HG03064 (cell line): ENCODE measurements at regions not wholly inside any gene's neighbourhood (a gene's known extent, or its start where the extent isn't known, plus 50 kb on each side); places are given as distances from the start of the nearest gene placed in this dataset.
"Not testable (repeated sequence)": the region's sequence is repeated elsewhere in the genome, so short reads cannot be mapped to it uniquely, and the experiment has no call there.

Experiments
- ATAC-seq: cut with Tn5 transposase; IDR thresholded peaks from one replicate; pipeline ENCODE4 v1.9.1; 2021; ENCODE audit warnings: low read depth; ENCODE audit not compliant: unreplicated experiment

- ATAC-seq, result no peak
Observed at GRCh38 chr4:28228561-28229491, 1368.2 kb downstream of the STIM2 start.

DNA sequence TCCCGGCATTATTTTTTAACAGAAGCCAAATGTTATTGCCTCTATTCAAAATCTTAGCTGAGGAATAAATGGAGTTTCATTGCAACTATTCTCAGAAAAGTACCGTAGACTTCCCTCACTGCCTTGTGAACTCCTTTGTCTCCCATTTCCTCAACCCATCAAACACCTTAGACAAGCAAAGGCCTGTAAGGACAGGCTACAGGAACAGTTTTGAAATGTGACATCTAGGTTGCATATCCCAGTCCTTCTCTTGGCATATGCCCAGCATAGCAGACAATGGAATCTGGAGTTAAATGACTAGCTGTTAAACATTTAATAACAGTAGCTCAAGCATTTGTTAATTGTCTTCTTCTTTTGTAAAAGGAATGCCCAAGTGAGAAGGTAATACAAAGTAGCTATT lies 1371.7 kb downstream of the STIM2 start:
- ATAC-seq, result no peak

DNA sequence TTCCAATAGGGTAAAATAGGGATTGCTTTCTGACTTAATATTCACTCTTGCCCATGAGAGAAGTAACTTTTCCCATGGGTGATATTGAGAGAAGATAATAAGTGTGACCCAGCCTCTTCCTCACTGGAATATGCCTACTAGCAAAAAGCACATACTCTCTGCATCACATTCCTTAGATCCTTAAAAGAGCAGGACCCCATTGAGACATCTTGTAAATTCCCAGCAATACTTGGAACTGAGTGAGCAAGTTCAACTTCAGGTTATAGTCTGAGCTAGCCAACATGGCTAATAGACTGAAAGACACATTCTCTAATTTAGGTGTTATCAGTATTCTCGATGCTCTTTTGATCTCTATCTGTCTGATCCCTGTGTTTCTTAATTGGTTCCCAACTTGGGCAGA lies 1372.3 kb downstream of the STIM2 start:
- no peak for ATAC-seq

- ATAC-seq, result no peak
Observed at GRCh38 chr4:28233724-28234123, 1373.1 kb downstream of the STIM2 start.

DNA sequence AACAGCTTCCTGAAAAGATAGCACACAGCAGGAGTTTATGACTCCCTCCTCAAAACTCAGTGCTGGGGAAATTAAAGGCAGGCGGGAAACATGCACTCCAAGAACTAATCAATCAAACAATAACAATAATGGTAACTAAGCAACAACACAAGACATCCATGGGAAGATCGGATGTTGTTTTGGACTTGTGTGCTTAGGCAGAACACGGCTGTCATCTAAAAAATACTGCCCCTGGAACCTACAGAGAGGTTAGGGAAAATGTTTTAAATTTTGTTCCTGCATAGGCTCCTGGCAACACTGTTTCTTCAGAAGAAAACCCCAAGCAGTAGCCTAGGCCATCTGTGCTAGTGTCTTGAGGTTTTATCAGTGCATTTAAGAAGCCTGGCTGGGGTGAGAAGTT lies 1378.2 kb downstream of the STIM2 start:
- no peak for ATAC-seq

DNA sequence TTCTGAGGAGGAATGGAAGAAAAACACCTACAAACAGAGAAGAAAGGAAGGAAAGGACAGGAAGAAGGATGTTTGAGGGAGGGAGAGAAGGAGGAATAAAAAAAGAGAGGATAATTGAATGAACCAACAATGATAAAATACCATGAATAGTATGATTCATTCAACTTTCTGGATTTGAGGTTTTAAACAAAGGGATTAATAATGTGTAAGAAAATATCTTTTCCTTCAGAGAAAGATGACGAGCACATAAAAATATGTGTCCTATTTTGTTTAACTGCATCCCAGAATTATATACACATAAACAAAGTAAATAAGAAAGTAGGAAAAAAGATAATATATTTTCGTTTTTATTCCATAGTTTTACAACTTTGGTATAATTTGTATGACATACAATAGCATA lies 1380.4 kb downstream of the STIM2 start:
- ATAC-seq, result no peak

DNA sequence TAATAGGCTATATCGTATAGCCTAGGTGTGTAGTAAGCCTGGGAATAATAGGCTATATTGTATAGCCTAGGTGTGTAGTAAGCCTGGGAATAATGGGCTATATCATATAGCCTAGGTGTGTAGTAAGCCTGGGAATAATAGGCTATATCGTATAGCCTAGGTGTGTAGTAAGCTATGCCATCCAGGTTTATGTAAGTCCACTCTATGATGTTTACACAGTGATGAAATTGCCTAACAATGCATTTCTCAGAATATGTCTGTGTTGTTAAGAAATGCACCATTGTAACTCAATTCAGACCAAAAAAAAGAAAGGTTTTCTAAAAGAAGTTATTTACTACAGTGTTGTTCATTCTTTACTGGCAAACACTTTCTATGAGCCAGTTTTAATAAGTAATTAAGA lies 1387.2 kb downstream of the STIM2 start:
- ATAC-seq, result no peak

GRCh38 chr4:28248269-28248668 lies 1387.6 kb downstream of the STIM2 start:
- ATAC-seq, result no peak

GRCh38 chr4:28250646-28251045 lies 1390.0 kb downstream of the STIM2 start:
- ATAC-seq, result no peak

GRCh38 chr4:28251831-28252230 lies 1391.2 kb downstream of the STIM2 start:
- ATAC-seq, result no peak

- ATAC-seq, result no peak
Observed at GRCh38 chr4:28254003-28254402, 1393.4 kb downstream of the STIM2 start.

- no peak for ATAC-seq
Observed at GRCh38 chr4:28256295-28256694, 1395.7 kb downstream of the STIM2 start.

- ATAC-seq, result no peak
Observed at GRCh38 chr4:28259951-28260350, 1399.3 kb downstream of the STIM2 start.

GRCh38 chr4:28267166-28267565 lies 1406.5 kb downstream of the STIM2 start:
- ATAC-seq, result no peak

DNA sequence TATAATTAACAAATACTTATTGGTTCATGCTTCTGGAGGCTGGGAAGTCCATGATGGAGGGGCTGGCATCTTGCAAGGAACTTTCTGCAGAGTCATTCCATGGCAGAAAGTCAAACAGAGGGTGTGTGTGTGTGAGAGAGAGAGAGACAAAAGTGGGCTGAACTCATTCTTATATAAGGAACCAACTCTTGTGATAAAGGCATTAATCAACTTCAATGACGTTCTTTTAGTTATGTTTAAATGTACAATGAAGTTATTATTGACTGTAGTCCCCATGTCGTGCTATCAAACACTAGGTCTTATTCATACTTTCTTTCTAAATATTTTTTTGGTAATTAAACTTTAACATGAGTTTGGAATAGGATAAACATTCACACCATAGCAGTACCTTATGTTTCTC lies 1408.8 kb downstream of the STIM2 start:
- ATAC-seq, result no peak

- ATAC-seq, result no peak
Observed at GRCh38 chr4:28277931-28278330, 1417.3 kb downstream of the STIM2 start.

DNA sequence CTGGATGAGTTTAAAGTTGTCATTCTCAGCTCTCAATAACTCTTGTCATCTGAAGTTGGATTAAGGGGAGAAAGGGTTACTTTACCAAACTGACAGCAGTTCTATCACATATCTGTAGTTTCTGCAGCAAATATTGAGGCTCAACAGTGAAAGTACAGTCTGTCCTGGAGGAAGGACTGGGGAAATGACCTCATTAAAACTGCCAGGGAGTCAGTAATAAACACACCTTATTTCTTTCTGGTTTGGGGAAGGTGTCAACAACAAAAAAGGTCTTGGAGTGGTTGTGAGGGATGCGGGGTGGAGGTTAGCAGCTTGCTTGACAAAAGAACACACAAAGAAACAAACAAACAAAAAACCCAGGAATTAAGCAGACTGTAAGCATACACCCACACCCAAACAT lies 1418.0 kb downstream of the STIM2 start:
- no peak for ATAC-seq

DNA sequence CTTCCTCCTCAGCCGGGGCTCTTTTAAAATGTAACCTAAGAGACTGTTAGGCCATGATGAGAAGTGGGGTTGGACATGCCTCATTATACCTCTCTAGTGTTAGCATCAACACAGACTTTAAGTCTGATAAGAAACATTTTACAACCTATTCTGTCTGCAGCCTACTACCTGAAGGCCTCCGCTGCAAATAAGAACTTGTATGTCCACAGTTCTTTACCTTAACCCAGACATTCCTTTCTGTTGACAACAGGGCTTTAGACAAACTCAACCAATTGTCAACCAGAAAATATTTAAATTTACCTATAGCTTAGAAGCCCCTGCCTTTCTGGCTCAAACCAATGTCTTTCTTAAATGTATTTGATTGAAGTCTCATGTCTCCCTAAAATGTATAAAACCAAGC lies 1418.6 kb downstream of the STIM2 start:
- ATAC-seq, result no peak

GRCh38 chr4:28286266-28286665 lies 1425.6 kb downstream of the STIM2 start:
- not testable (repeated sequence) for ATAC-seq

GRCh38 chr4:28287831-28288233 lies 1427.2 kb downstream of the STIM2 start:
- no peak for ATAC-seq

GRCh38 chr4:28296239-28296638 lies 1435.6 kb downstream of the STIM2 start:
- ATAC-seq, result no peak

DNA sequence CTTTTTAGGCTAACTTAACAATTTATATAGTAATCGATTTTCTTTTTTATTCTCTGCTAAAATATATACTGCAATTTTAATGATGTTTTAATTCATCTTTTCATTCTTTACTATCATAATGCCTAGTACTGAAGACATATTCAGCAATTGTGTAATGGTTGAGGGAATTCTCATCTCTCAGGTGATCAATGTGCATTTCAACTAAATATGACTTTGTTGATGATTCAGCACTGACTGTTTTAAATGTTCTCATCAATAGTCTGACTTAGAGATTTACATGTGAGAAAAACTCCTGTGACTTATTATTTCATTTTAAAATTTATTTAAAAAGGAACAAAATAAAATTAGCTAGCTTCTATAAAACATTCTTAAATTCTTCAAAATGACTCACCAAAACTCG lies 1450.3 kb downstream of the STIM2 start:
- no peak for ATAC-seq
